CD4-positive, alpha-beta T cell treated with Interleukin-4 for 4 hours (primary cell): ENCODE measurements at regions not wholly inside any gene's neighbourhood (a gene's known extent, or its start where the extent isn't known, plus 50 kb on each side); places are given as distances from the start of the nearest gene placed in this dataset.
"Not testable (repeated sequence)": the region's sequence is repeated elsewhere in the genome, so short reads cannot be mapped to it uniquely, and the experiment has no call there.

Experiments
- DNase-seq: peaks from one replicate; pipeline ENCODE4 v3.0.0-alpha.2; 2020

DNA sequence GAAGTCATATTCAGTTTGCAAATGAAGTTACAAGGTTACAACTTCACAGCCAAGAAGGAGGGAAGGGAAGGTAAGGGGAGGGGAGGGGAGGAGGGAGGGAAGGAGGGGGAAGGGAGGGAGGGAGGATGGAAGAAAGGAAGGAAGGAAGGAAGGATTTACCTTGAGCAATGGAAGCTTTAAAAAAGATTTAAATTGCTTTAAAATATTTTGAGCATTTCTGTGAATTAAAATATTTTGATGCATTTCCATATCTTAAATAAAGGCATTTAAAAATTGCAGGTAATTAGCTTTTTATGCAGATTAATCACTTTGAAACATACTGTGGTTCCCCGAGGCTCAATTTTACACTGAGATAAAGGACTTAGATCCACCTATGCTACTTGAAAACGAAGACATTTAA lies 618.0 kb downstream of the TFAP2A start:
- DNase-seq: no peak

DNA sequence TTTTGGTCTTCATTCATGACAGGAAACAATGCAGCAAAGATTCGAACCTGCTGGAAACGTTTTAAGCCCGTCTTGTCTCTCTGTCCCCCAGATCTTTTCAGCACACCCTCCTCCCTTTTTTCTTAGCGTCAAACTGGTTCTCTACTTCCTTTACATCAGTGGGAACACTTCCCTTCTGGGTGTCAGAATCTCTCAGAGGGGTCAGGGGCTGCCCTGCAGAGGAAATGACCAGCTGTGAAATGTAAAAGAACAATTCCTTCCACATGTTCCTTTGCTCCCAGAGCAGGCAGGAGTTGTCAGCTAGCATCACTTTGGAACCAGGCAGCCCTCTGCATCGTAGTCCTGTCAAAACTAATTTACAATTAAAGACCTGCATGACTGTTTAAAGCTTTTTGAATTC lies 619.0 kb downstream of the TFAP2A start:
- DNase-seq: no peak

DNA sequence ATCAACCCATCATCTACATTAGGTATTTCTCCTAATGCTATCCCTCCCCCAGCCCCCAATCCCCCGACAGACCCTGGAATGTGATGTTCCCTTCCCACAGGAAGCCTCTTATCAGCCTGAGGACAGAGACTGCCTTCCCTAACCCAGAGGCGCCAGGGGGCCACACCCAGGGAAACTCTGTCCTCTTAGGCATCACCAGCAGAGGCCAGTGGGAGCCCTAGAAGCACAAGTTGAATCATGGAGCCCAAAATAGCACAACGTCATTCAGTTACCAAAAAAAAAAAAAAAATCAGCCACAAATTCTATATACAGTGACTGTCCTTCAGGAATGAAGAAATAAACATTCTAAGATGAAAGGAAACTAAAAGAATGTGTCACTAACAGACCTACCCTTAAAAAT lies 625.7 kb downstream of the TFAP2A start:
- no peak for DNase-seq

DNA sequence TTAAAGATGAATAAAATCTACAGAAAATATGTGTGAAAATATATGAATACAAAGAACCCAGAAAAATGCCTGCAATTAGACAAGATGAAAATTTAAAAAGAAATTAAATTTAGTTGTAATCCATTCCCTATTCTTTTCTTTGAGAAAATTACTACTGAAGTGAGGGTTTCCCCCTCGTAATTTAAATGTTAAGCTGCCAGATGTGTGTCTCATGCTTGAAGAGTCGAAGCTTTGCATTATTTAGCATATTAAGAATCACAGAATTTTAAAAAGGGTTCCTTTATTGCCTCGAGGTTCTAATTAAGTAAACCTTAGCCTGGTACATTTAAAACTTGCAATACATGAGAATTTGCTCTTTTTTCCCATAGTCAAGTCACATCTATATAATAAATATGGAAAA lies 630.1 kb downstream of the TFAP2A start:
- DNase-seq: no peak

- no peak for DNase-seq
Measured at GRCh38 chr6:9783567-9783966, 631.3 kb downstream of the TFAP2A start.

DNA sequence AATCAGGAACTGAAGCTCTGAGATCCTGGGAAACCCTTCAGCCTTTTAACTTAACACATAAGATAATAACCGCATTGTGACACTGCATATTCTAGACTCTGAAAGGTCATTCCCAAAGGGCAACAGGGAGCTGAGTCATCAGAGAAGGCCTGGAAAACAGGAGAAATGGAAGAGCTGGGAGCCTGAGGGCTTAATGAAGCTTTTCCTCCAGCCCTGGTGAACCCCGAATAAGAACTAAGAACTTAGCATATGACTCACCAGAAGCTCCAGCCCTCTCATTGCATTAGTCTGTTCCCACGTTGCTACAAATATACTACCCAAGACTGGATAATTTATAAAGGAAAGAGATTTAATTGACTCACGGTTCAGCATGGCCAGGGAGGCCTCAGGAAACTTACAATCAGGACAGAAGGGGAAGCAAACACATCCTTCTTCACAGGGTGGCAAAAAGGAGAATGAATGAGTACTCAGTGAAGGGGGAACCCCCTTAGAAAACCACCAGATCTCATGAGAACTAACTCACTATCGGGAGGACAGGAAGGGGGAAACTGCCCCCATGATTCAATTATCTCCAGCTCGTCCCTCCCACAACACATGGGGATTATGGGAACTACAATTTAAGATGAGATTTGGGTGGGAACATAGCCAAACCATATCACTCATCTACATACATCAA lies 648.5 kb downstream of the TFAP2A start:
- DNase-seq: no peak

DNA sequence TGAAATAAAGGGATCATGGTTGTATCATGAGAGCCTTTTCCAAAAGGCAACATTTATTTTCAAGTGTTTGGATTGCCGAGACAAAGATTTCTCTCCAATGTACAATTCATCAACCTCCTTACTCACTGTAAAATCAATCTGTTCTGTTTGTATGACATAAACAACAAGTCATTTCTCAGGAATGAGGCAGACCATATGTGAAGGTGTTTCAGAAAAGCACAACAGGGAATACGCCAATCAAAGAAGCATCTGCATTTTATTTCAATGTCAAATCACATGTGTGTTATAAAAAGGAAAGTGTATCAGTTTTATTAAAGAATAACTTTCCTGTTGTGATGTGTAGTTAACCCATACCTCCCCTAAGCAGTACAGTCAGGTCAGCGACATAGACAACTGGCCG lies 653.7 kb downstream of the TFAP2A start:
- no peak for DNase-seq

GRCh38 chr6:9754515-9754914 lies 660.4 kb downstream of the TFAP2A start:
- no peak for DNase-seq

- DNase-seq: no peak
Measured at GRCh38 chr6:9745966-9746365, 668.9 kb downstream of the TFAP2A start.

GRCh38 chr6:9745476-9745875 lies 669.4 kb downstream of the TFAP2A start:
- no peak for DNase-seq

- no peak for DNase-seq
Measured at GRCh38 chr6:9744119-9744518, 670.8 kb downstream of the TFAP2A start.

DNA sequence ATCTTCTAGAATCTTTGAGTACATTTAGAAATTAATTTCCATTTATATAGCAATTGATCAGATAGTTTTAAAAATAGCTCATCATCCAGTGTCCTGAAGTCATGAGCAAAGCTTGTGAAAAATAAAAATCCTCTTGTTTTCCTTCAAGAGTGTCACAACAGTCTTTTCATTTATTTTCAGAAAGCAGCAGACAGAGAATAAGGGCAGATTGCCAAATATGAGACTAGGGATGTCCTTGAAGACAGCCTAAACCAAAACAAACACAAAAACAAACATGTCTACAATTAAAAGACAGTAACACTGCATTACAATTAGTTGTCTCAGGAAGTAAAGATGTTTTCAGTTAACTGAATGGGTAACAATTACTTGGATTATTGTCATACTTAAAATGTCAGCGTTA lies 682.8 kb downstream of the TFAP2A start:
- DNase-seq: no peak

- DNase-seq: not testable (repeated sequence)
Measured at GRCh38 chr6:9725776-9726175, 689.1 kb downstream of the TFAP2A start.

DNA sequence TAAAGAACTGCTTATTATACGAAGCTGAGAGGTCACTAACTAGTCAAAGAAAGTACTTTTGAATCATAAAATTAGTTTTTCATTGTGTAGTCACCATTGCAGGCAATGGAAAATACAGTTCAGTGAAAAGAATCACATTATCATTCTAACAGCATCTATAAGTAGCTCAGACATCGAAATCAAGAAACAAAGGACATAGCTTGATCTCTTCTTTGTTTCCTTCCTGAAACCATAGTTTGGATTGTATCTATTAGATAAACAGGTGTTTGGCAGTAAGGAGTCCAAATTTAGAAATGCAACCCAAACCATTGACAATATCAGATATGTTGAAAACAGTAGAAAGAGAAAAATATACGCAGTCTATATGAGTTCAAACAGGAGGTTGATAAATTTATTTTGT lies 697.3 kb downstream of the TFAP2A start:
- DNase-seq: no peak

DNA sequence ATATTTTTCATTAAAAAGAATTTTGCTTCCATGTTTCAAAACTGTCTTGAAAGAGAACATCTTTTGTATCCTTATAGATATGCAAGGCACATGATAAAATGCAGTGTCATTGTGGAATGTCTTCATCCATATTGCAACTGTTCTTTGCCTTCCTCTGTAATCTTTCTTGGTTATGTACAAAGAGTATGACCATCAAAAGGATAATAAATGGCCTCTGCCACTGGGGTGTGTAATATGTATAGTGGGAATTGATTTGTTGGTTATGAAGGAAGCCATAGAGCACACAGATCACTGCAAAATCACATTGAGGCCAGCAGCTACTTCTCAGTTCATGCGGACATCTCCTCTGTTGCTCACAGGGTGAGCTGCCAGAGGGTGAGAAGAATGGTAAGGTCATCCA lies 703.5 kb downstream of the TFAP2A start:
- no peak for DNase-seq

GRCh38 chr6:9710574-9710973 lies 704.3 kb downstream of the TFAP2A start:
- no peak for DNase-seq

DNA sequence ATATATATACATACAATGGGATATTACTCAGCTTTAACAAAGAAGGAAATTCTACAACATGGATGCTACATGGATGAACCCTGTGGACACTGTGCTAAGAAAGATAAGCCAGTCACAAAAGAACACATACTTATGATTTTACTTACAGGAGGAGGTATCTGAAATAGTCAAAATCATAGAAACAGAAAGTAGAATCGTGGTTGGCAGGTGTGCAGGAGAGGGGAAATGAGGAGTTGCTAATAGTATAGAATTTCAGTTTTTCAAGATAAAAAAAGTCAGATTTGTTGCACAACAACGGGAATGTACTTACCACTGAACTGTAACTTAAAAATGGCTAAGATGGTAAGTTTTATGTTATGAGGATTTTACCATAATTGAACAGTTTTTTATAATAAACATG lies 706.3 kb downstream of the TFAP2A start:
- no peak for DNase-seq

GRCh38 chr6:9704989-9705388 lies 709.9 kb downstream of the TFAP2A start:
- no peak for DNase-seq

- no peak for DNase-seq
Measured at GRCh38 chr6:9702914-9703313, 712.0 kb downstream of the TFAP2A start.

- no peak for DNase-seq
Measured at GRCh38 chr6:9699888-9700287, 715.0 kb downstream of the TFAP2A start.

- DNase-seq: no peak
Measured at GRCh38 chr6:9697263-9697931, 717.5 kb downstream of the TFAP2A start.

DNA sequence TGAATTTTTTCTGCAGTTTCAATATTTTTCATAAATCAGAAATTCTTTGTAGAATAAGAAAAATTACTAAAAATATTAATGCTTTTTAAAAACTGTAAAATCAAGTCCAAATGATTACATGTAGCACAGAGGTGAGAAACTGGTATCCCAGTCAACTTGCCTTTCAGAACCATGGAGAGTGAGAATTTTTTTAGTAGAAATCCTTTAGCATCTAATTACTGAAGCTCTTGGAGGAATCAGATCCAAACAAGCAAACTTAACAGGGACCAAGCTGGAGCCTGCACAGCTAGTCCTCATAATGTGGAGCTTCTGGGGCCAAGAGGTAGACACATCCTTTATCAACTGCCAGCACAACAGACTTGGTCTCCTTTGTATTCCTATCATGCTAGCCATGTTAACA lies 724.5 kb downstream of the TFAP2A start:
- DNase-seq: no peak

GRCh38 chr6:9680727-9681126 lies 734.1 kb downstream of the TFAP2A start:
- DNase-seq: not testable (repeated sequence)

DNA sequence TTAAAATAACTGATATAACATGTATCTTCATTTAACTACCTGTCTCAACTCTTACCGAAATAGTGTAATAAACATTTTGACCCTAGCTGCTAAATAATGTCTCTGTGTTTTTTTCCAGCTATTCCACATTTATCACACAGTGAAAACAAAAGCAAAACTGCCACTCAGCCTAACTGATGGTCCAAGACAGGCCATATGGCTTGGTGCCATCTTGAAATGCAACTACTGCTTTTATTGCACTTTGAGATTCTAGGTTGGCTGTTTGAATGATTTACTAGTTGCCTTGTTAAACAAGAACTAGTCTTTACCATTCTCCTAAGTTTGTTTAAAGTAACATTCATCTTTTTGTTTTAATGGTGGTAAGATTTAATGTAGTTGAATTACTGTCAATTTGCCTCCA lies 739.8 kb downstream of the TFAP2A start:
- DNase-seq: no peak

GRCh38 chr6:9659848-9660247 lies 755.0 kb downstream of the TFAP2A start:
- DNase-seq: no peak
